Loucy (cell line): ENCODE measurements at regions not wholly inside any gene's neighbourhood (a gene's known extent, or its start where the extent isn't known, plus 50 kb on each side); places are given as distances from the start of the nearest gene placed in this dataset.

ENCODE experiments used
- H2AFZ ChIP-seq: fragments of 200-600 bp; sonication (generic); 2 replicates; pipeline ENCODE4 v1.6.0; 2016; ENCODE audit warnings: antibody characterized with exemption, mild to moderate bottlenecking, low read length, moderate library complexity
- H3F3A ChIP-seq: fragments of 200-600 bp; 2 replicates; pipeline ENCODE4 v1.6.0; 2016; ENCODE audit warnings: antibody characterized with exemption, low read depth, mild to moderate bottlenecking
- H3K27me3 ChIP-seq: fragments of 200-600 bp; sonication (generic); 2 replicates; pipeline ENCODE4 v1.6.1; 2014; ENCODE audit warnings: low read length, mild to moderate bottlenecking; ENCODE audit not compliant: insufficient read depth, poor library complexity, severe bottlenecking
- H3K36me3 ChIP-seq: fragments of 200-600 bp; sonication (generic); 2 replicates; pipeline ENCODE4 v1.6.1; 2016; ENCODE audit warnings: low read length; ENCODE audit not compliant: insufficient read depth
- H3K4me1 ChIP-seq: fragments of 200-600 bp; sonication (generic); 2 replicates; pipeline ENCODE4 v1.5.1; 2014; ENCODE audit warnings: low read length, mild to moderate bottlenecking; ENCODE audit not compliant: insufficient read depth, poor library complexity, severe bottlenecking
- H3K4me2 ChIP-seq: fragments of 200-600 bp; sonication (generic); 2 replicates; pipeline ENCODE4 v1.6.0; 2014; ENCODE audit warnings: antibody characterized with exemption, low read length, low read depth, mild to moderate bottlenecking; ENCODE audit not compliant: poor library complexity, severe bottlenecking
- H3K4me3 ChIP-seq: fragments of 200-600 bp; sonication (generic); 2 replicates; pipeline ENCODE4 v1.5.1; 2014; ENCODE audit warnings: low read length, mild to moderate bottlenecking, mixed read lengths; ENCODE audit not compliant: poor library complexity, severe bottlenecking
- H3K79me2 ChIP-seq: fragments of 200-600 bp; sonication (generic); 2 replicates; pipeline ENCODE4 v1.6.1; 2014; ENCODE audit warnings: low read length; ENCODE audit not compliant: insufficient read depth
- H3K9ac ChIP-seq: fragments of 200-600 bp; sonication (generic); 2 replicates; pipeline ENCODE4 v1.6.0; 2014; ENCODE audit warnings: mild to moderate bottlenecking, low read depth, low read length, moderate library complexity; ENCODE audit not compliant: poor library complexity, severe bottlenecking
- H3K9me2 ChIP-seq: fragments of 200-600 bp; sonication (generic); replicated peaks from 2 replicates; pipeline ENCODE4 v1.6.1; 2016; ENCODE audit warnings: low read depth, low read length, mixed read lengths
- H3K9me3 ChIP-seq: fragments of 200-600 bp; sonication (generic); 2 replicates; pipeline ENCODE4 v1.6.1; 2014; ENCODE audit warnings: mild to moderate bottlenecking, antibody characterized with exemption, low read length, low read depth; ENCODE audit not compliant: insufficient read depth
- H4K20me1 ChIP-seq: fragments of 200-600 bp; sonication (generic); 2 replicates; pipeline ENCODE4 v1.6.0; 2014; ENCODE audit warnings: antibody characterized with exemption, low read length, mild to moderate bottlenecking; ENCODE audit not compliant: insufficient read depth, poor library complexity, severe bottlenecking
- EZH2phosphoT487 ChIP-seq: fragments of 200-600 bp; IDR thresholded peaks from 2 replicates; pipeline ENCODE4 v1.6.1; 2018; ENCODE audit warnings: antibody characterized with exemption, mild to moderate bottlenecking, moderate library complexity, borderline replicate concordance
- TF ChIP-seq, protein P1 (sequence below): fragments of 200-600 bp; sonication (generic); conservative IDR thresholded peaks from 2 replicates; pipeline ENCODE4 v1.5.1; 2014; ENCODE audit warnings: mild to moderate bottlenecking, antibody characterized with exemption, low read length

DNA sequence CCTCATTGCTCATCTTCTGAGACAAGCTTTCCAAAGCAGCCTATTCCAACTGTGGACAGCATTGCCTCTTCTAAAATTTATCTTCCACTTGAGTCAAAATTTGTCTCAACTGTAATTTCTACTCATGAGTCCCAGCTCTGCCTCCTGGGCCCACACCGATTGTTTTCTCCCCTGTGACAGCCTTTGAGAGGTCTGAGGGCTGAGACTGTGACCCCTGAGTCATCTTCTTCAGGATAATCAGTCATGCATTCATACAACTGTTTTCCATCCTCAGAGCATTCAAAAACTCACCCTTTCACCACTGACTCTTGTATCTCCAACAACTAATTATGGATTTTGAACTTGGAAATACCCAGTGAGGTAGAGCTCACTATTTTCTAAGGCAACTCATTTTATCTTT lies 228.1 kb downstream of the EDA2R start:
- H3K9me3 ChIP-seq: no peaks in the 10 kb centered on the region
- H3K4me2 ChIP-seq: no peak overlapping the region
- H3K79me2 ChIP-seq: no peaks in the 10 kb centered on the region
- H4K20me1 ChIP-seq: no peaks in the 10 kb centered on the region
- H3K4me3 ChIP-seq: no peak overlapping the region
- H3K9ac ChIP-seq: no peak overlapping the region
- H3F3A ChIP-seq: no peaks in the 10 kb centered on the region
- no peaks in the 10 kb centered on the region for H3K27me3 ChIP-seq
- H2AFZ ChIP-seq: no peak overlapping the region
- TF ChIP-seq EZH2phosphoT487: no peak
- TF ChIP-seq, protein P1, sequence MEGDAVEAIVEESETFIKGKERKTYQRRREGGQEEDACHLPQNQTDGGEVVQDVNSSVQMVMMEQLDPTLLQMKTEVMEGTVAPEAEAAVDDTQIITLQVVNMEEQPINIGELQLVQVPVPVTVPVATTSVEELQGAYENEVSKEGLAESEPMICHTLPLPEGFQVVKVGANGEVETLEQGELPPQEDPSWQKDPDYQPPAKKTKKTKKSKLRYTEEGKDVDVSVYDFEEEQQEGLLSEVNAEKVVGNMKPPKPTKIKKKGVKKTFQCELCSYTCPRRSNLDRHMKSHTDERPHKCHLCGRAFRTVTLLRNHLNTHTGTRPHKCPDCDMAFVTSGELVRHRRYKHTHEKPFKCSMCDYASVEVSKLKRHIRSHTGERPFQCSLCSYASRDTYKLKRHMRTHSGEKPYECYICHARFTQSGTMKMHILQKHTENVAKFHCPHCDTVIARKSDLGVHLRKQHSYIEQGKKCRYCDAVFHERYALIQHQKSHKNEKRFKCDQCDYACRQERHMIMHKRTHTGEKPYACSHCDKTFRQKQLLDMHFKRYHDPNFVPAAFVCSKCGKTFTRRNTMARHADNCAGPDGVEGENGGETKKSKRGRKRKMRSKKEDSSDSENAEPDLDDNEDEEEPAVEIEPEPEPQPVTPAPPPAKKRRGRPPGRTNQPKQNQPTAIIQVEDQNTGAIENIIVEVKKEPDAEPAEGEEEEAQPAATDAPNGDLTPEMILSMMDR: no peak
- no peaks in the 10 kb centered on the region for H3K4me1 ChIP-seq
- H3K36me3 ChIP-seq: no peaks in the 10 kb centered on the region
- no peaks in the 10 kb centered on the region for H3K9me2 ChIP-seq
